IMR-90 (cell line): ENCODE measurements at regions not wholly inside any gene's neighbourhood (a gene's known extent, or its start where the extent isn't known, plus 50 kb on each side); places are given as distances from the start of the nearest gene placed in this dataset.

ENCODE experiments used
- ATAC-seq: fragments of 200-7000 bp; cut with Tn5 transposase; 2 replicates; pipeline ENCODE4 v1.9.1; 2020; ENCODE audit warnings: low read depth, mild to moderate bottlenecking, moderate library complexity
- BruUV-seq: library from RNA; stranded (reverse); fragments of 400-500 nt; replicated peaks from 2 replicates; lab custom pipeline; 2021; lab: Mats Ljungman, UMichigan
- CTCF ChIA-PET: fragments of 300-600 bp; formaldehyde crosslinking; extraction: SDS; loops from one replicate; lab custom pipeline; 2021; ENCODE audit warnings: antibody characterized with exemption; lab: Yijun Ruan, JAX
- POLR2A ChIA-PET: fragments of 300-600 bp; sonication (Branson Sonifier 250); formaldehyde crosslinking; loops from one replicate; lab custom pipeline; 2022; ENCODE audit warnings: antibody characterized with exemption; ENCODE audit not compliant: unreplicated experiment; lab: Charles Lee
- DNase-seq: peaks from one replicate; pipeline ENCODE4 v3.0.0; 2013
- H2AFZ ChIP-seq: replicated peaks from 2 replicates; pipeline ENCODE3; 2013; ENCODE audit warnings: low read length, mild to moderate bottlenecking; ENCODE audit not compliant: poor library complexity
- H2AK5ac ChIP-seq: 2 replicates; pipeline ENCODE4 v1.6.1; 2013; ENCODE audit warnings: low read depth, low read length, inconsistent platforms
- H2AK9ac ChIP-seq: replicated peaks from 2 replicates; pipeline ENCODE3; 2013; ENCODE audit warnings: mild to moderate bottlenecking, low read depth, low read length, moderate library complexity; ENCODE audit not compliant: poor library complexity
- H2BK120ac ChIP-seq: 2 replicates; pipeline ENCODE4 v1.6.1; 2013; ENCODE audit warnings: low read depth, low read length, inconsistent platforms
- H2BK15ac ChIP-seq: 3 replicates; pipeline ENCODE4 v1.6.1; 2013; ENCODE audit warnings: low read depth, low read length, inconsistent platforms
- H2BK20ac ChIP-seq: 2 replicates; pipeline ENCODE4 v1.6.1; 2013; ENCODE audit warnings: low read depth, mild to moderate bottlenecking, inconsistent platforms, low read length, moderate library complexity
- H2BK5ac ChIP-seq: 2 replicates; pipeline ENCODE4 v1.6.1; 2013; ENCODE audit warnings: mild to moderate bottlenecking, low read depth, low read length, inconsistent platforms; ENCODE audit not compliant: poor library complexity, severe bottlenecking
- H3K14ac ChIP-seq: replicated peaks from 2 replicates; pipeline ENCODE4 v1.6.1; 2013; ENCODE audit warnings: low read depth, low read length, inconsistent platforms
- H3K18ac ChIP-seq: 2 replicates; pipeline ENCODE4 v1.6.1; 2013; ENCODE audit warnings: low read depth, low read length, control low read depth
- H3K23ac ChIP-seq: 2 replicates; pipeline ENCODE4 v1.6.1; 2013; ENCODE audit warnings: low read depth, low read length, inconsistent platforms
- H3K27ac ChIP-seq: 2 replicates; pipeline ENCODE4 v1.5.1; 2013; ENCODE audit warnings: mild to moderate bottlenecking, control low read depth, low read length; ENCODE audit not compliant: insufficient read depth
- H3K27me3 ChIP-seq: 2 replicates; pipeline ENCODE4 v1.6.1; 2013; ENCODE audit warnings: low read length; ENCODE audit not compliant: control insufficient read depth, insufficient read depth
- H3K36me3 ChIP-seq: 2 replicates; pipeline ENCODE4 v1.6.1; 2013; ENCODE audit warnings: low read length, mixed read lengths; ENCODE audit not compliant: control insufficient read depth, insufficient read depth
- H3K4ac ChIP-seq: 2 replicates; pipeline ENCODE4 v1.6.1; 2013; ENCODE audit warnings: low read depth, low read length, inconsistent platforms
- H3K4me1 ChIP-seq: 2 replicates; pipeline ENCODE4 v1.6.1; 2013; ENCODE audit warnings: low read length, mixed read lengths; ENCODE audit not compliant: control insufficient read depth, insufficient read depth
- H3K4me2 ChIP-seq: 2 replicates; pipeline ENCODE4 v1.6.1; 2013; ENCODE audit warnings: low read depth, mild to moderate bottlenecking, control low read depth, low read length, moderate library complexity
- H3K4me3 ChIP-seq: 2 replicates; pipeline ENCODE4 v1.5.1; 2013; ENCODE audit warnings: low read depth, mild to moderate bottlenecking, control low read depth, low read length, moderate library complexity; ENCODE audit not compliant: insufficient read depth
- H3K56ac ChIP-seq: 2 replicates; pipeline ENCODE4 v1.6.1; 2013; ENCODE audit warnings: low read length, inconsistent platforms; ENCODE audit not compliant: insufficient read depth; ENCODE audit errors: extremely low read depth
- H3K79me1 ChIP-seq, 2 experiments: 2 replicates each; pipeline ENCODE4 v1.6.1; 2013; ENCODE audit warnings: low read length in 2 of 2, inconsistent platforms in 1 of 2, low read depth in 1 of 2
- H3K9ac ChIP-seq: 2 replicates; pipeline ENCODE4 v1.6.1; 2013; ENCODE audit warnings: low read depth, low read length, control low read depth
- H3K9me1 ChIP-seq: 2 replicates; pipeline ENCODE4 v1.6.1; 2013; ENCODE audit warnings: low read length, inconsistent platforms; ENCODE audit not compliant: insufficient read depth
- H3K9me3 ChIP-seq: 2 replicates; pipeline ENCODE4 v1.6.1; 2013; ENCODE audit warnings: low read length; ENCODE audit not compliant: control insufficient read depth, insufficient read depth
- H4K20me1 ChIP-seq: 2 replicates; pipeline ENCODE4 v1.6.1; 2013; ENCODE audit warnings: low read length, inconsistent platforms; ENCODE audit not compliant: insufficient read depth
- H4K5ac ChIP-seq: 2 replicates; pipeline ENCODE4 v1.6.1; 2013; ENCODE audit warnings: mild to moderate bottlenecking, low read depth, low read length, control low read depth
- H4K8ac ChIP-seq, 2 experiments: 2 replicates each; pipeline ENCODE4 v1.6.1; 2013; ENCODE audit warnings: low read depth in 2 of 2, low read length in 2 of 2, control low read depth in 1 of 2, inconsistent platforms in 1 of 2
- H4K91ac ChIP-seq: 2 replicates; pipeline ENCODE4 v1.6.1; 2013; ENCODE audit warnings: low read depth, low read length, inconsistent platforms; ENCODE audit not compliant: insufficient read depth
- BHLHE40 ChIP-seq: fragments of 150-350 bp; IDR thresholded peaks from 2 replicates; pipeline ENCODE4 v1.6.1; 2016; ENCODE audit warnings: mild to moderate bottlenecking, low read depth, low read length
- CEBPB ChIP-seq: IDR thresholded peaks from 2 replicates; pipeline ENCODE4 v1.6.1; 2012; ENCODE audit warnings: low read depth, low read length, improper control_type of control experiment
- CHD1 ChIP-seq: IDR thresholded peaks from 2 replicates; pipeline ENCODE4 v1.6.1; 2012; ENCODE audit warnings: low read depth, low read length, improper control_type of control experiment
- FOS ChIP-seq: fragments of 150-350 bp; IDR thresholded peaks from 2 replicates; pipeline ENCODE4 v1.6.1; 2016; ENCODE audit warnings: low read depth, low read length
- MAFK ChIP-seq: IDR thresholded peaks from 2 replicates; pipeline ENCODE4 v1.6.1; 2012; ENCODE audit warnings: low read depth, low read length, improper control_type of control experiment
- MAZ ChIP-seq: IDR thresholded peaks from 2 replicates; pipeline ENCODE4 v1.6.1; 2012; ENCODE audit warnings: low read depth, mild to moderate bottlenecking, low read length, improper control_type of control experiment, moderate library complexity, borderline replicate concordance
- MXI1 ChIP-seq: IDR thresholded peaks from 2 replicates; pipeline ENCODE4 v1.6.1; 2012; ENCODE audit warnings: low read depth, mild to moderate bottlenecking, low read length, moderate library complexity, borderline replicate concordance
- NFE2L2 ChIP-seq: fragments of 150-350 bp; IDR thresholded peaks from 2 replicates; pipeline ENCODE4 v1.6.1; 2016; ENCODE audit warnings: low read depth, mild to moderate bottlenecking, low read length
- POLR2A ChIP-seq: IDR thresholded peaks from 2 replicates; pipeline ENCODE4 v1.6.1; 2012; ENCODE audit warnings: mild to moderate bottlenecking, low read depth, low read length
- RAD21 ChIP-seq: IDR thresholded peaks from 2 replicates; pipeline ENCODE4 v1.6.1; 2012; ENCODE audit warnings: low read length, improper control_type of control experiment
- RCOR1 ChIP-seq: IDR thresholded peaks from 2 replicates; pipeline ENCODE4 v1.6.1; 2012; ENCODE audit warnings: mild to moderate bottlenecking, low read length, improper control_type of control experiment; ENCODE audit not compliant: insufficient replicate concordance
- RFX5 ChIP-seq: IDR thresholded peaks from 2 replicates; pipeline ENCODE4 v1.8.0; 2012; ENCODE audit warnings: low read depth, mild to moderate bottlenecking, low read length, moderate library complexity
- SMC3 ChIP-seq: fragments of 150-350 bp; IDR thresholded peaks from 2 replicates; pipeline ENCODE4 v1.6.1; 2016; ENCODE audit warnings: low read depth, mild to moderate bottlenecking, antibody characterized with exemption, low read length, moderate library complexity
- USF2 ChIP-seq: fragments of 150-350 bp; IDR thresholded peaks from 2 replicates; pipeline ENCODE4 v1.6.1; 2017; ENCODE audit warnings: mild to moderate bottlenecking, antibody characterized with exemption, low read length, low read depth
- WGBS, 2 experiments: methylation state at CpG; one replicate each; pipeline versions ENCODE4 v1.1.5 to v1.1.7; 2013; ENCODE audit warnings: missing lambda C conversion rate in 2 of 2; ENCODE audit not compliant: insufficient read length in 1 of 2; ENCODE audit errors: extremely low coverage in 2 of 2; 5-methylcytosine and 5-hydroxymethylcytosine counted together
- dilution Hi-C: fragments of 300-500 bp; cut with HindIII; formaldehyde crosslinking; loops from one replicate; pipeline ENCODE4 v1.14.3; 2018; ENCODE audit warnings: low sequenced_read_pairs; ENCODE audit not compliant: unreplicated experiment
- in situ Hi-C: fragments of 300-500 bp; cut with MboI; formaldehyde crosslinking; loops from 3 replicates; pipeline ENCODE4 v1.14.3; 2019; ENCODE audit warnings: low sequenced_read_pairs, inconsistent platforms, mixed read lengths
- intact Hi-C: fragments of 100-400 bp; cut with micrococcal nuclease; formaldehyde crosslinking; loops from 2 replicates; pipeline ENCODE4 v1.10.0; 2022
- TF ChIP-seq, protein P1 (sequence below): conservative IDR thresholded peaks from 2 replicates; pipeline ENCODE4 v1.5.1; 2012; ENCODE audit warnings: mild to moderate bottlenecking, low read depth, low read length, improper control_type of control experiment
- TF ChIP-seq, protein P2 (sequence below): fragments of 150-350 bp; IDR thresholded peaks from 2 replicates; pipeline ENCODE4 v1.6.1; 2016; ENCODE audit warnings: low read depth, mild to moderate bottlenecking, low read length, moderate library complexity, borderline replicate concordance

DNA sequence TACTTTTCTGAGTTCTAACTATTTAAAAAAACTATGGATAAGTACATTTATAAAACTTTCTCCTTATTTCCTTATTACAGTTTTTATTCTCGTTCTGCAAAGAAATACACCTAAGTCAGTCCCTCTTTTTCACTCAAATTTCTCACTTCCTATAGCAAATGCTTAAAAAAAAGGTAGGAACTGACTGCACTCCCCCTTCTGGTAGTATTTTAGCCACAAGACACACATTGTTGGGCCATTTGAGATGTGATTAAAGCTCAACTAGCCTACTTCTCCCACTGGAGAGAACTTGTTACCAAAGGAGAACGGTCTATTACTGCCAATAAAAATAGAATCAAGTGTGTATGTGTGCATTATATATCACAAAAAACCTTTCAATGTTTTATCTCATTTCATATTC, 521.9 kb upstream of the PRMT6 start:
- POLR2A ChIA-PET = no interaction called here
- dilution Hi-C loops = no loop called here
- CTCF ChIA-PET = no interaction called here
- intact Hi-C loops = no loop called here
- Histone ChIP-seq H3K18ac (no peak overlapping the region), H3K23ac (no peak overlapping the region), H4K91ac (no peak overlapping the region), H4K20me1 (no peaks in the 10 kb centered on the region), H2AK9ac (no peak overlapping the region), H3K14ac (no peak overlapping the region), H3K56ac (no peak overlapping the region), H3K9ac (no peak overlapping the region), H3K4me3 (no peak overlapping the region), H3K4me1 (no peaks in the 10 kb centered on the region), H3K4me2 (no peak overlapping the region), H3K27ac (no peak overlapping the region), H4K8ac (no peak overlapping the region), H3K9me3 (peaks cover 4% of the 10 kb centered on the region), H3K9me1 (no peaks in the 10 kb centered on the region), H3K4ac (no peak overlapping the region), H2BK20ac (no peak overlapping the region), H2BK15ac (no peak overlapping the region), H4K5ac (no peak overlapping the region), H2AK5ac (no peak overlapping the region), H3K79me1 (no peaks in the 10 kb centered on the region), H2BK120ac (no peak overlapping the region), H3K36me3 (no peaks in the 10 kb centered on the region), H2BK5ac (no peak overlapping the region), H3K27me3 (no peaks in the 10 kb centered on the region), H2AFZ (no peak overlapping the region)
- in situ Hi-C loops = no loop called here
- TF ChIP-seq MXI1 (no peak), RCOR1 (no peak), POLR2A (no peak), FOS (no peak), NFE2L2 (no peak), SMC3 (no peak), CEBPB (no peak), RAD21 (no peak), BHLHE40 (no peak), MAFK (no peak), USF2 (no peak), CHD1 (no peak), RFX5 (no peak), MAZ (no peak)
- TF ChIP-seq, protein P1, sequence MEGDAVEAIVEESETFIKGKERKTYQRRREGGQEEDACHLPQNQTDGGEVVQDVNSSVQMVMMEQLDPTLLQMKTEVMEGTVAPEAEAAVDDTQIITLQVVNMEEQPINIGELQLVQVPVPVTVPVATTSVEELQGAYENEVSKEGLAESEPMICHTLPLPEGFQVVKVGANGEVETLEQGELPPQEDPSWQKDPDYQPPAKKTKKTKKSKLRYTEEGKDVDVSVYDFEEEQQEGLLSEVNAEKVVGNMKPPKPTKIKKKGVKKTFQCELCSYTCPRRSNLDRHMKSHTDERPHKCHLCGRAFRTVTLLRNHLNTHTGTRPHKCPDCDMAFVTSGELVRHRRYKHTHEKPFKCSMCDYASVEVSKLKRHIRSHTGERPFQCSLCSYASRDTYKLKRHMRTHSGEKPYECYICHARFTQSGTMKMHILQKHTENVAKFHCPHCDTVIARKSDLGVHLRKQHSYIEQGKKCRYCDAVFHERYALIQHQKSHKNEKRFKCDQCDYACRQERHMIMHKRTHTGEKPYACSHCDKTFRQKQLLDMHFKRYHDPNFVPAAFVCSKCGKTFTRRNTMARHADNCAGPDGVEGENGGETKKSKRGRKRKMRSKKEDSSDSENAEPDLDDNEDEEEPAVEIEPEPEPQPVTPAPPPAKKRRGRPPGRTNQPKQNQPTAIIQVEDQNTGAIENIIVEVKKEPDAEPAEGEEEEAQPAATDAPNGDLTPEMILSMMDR = no peak
- TF ChIP-seq, protein P2, sequence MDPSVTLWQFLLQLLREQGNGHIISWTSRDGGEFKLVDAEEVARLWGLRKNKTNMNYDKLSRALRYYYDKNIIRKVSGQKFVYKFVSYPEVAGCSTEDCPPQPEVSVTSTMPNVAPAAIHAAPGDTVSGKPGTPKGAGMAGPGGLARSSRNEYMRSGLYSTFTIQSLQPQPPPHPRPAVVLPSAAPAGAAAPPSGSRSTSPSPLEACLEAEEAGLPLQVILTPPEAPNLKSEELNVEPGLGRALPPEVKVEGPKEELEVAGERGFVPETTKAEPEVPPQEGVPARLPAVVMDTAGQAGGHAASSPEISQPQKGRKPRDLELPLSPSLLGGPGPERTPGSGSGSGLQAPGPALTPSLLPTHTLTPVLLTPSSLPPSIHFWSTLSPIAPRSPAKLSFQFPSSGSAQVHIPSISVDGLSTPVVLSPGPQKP = no peak
- DNase-seq (no peak), ATAC-seq (no peak)
- WGBS, 2 experiments = no CpG with 5 or more reads among the region's 2 CpGs
- no TSS peak for BruUV-seq
